T-cell (primary cell): ENCODE measurements at regions not wholly inside any gene's neighbourhood (a gene's known extent, or its start where the extent isn't known, plus 50 kb on each side); places are given as distances from the start of the nearest gene placed in this dataset.

Source experiments
- ATAC-seq, 4 experiments: fragments of 200-7000 bp in 3 of 4; fragments of 150-1000 bp in 1 of 4; cut with Tn5 transposase; replicated peaks in 1 of 4; 1 replicate in 3 of 4; 2 replicates in 1 of 4; pipeline ENCODE4 v1.10.0; 2021; ENCODE audit warnings: moderate library complexity in 3 of 4, mild to moderate bottlenecking in 2 of 4, moderate number of reproducible peaks in 1 of 4
- CTCF ChIA-PET, 2 donors: fragments of 300-600 bp; sonication (Branson Sonifier 250); formaldehyde crosslinking; loops; one replicate each; lab custom pipeline; 2022; ENCODE audit warnings: antibody characterized with exemption in 2 of 2; lab: Charles Lee
- POLR2A ChIA-PET, 2 donors: fragments of 300-600 bp; sonication (Branson Sonifier 250); formaldehyde crosslinking; loops; one replicate each; lab custom pipeline; 2022; ENCODE audit warnings: antibody characterized with exemption in 2 of 2; lab: Charles Lee
- DNase-seq, 35 experiments: peaks; one replicate each; pipeline versions ENCODE4 v3.0.0 to v3.0.0-alpha.2; 2013 to 2023
- H3K27ac ChIP-seq: one replicate; pipeline ENCODE4 v1.5.1; 2013; ENCODE audit warnings: low read length
- H3K27me3 ChIP-seq, 2 experiments: replicated peaks in 1 of 2; 1 replicate in 1 of 2; 2 replicates in 1 of 2; pipeline versions ENCODE4 v1.6.1 to v1.7.0; 2013; ENCODE audit warnings: low read length in 1 of 2, mixed read lengths in 1 of 2; ENCODE audit not compliant: control insufficient read depth in 2 of 2, insufficient read depth in 2 of 2; ENCODE audit errors: extremely low read depth in 1 of 2
- H3K36me3 ChIP-seq, 2 donors: 1 replicate in 1 of 2; 2 replicates in 1 of 2; pipeline versions ENCODE4 v1.6.1 to v1.7.0; 2013; ENCODE audit warnings: low read length in 1 of 2; ENCODE audit not compliant: control insufficient read depth in 2 of 2, insufficient read depth in 1 of 2; ENCODE audit errors: extremely low read depth in 1 of 2
- H3K4me1 ChIP-seq, 2 experiments: 1 replicate in 1 of 2; 2 replicates in 1 of 2; pipeline versions ENCODE4 v1.6.1 to v1.7.0; 2013; ENCODE audit warnings: low read length in 2 of 2, mixed read lengths in 1 of 2; ENCODE audit not compliant: insufficient read depth in 2 of 2, control insufficient read depth in 1 of 2; ENCODE audit errors: extremely low read depth in 1 of 2
- H3K4me3 ChIP-seq, 2 donors: 1 replicate in 1 of 2; 2 replicates in 1 of 2; pipeline versions ENCODE4 v1.5.1 to v1.7.0; 2013; ENCODE audit warnings: mild to moderate bottlenecking in 2 of 2, low read length in 1 of 2, moderate library complexity in 1 of 2; ENCODE audit not compliant: control insufficient read depth in 1 of 2; ENCODE audit errors: extremely low read depth in 1 of 2
- H3K9me3 ChIP-seq: 2 replicates; pipeline ENCODE4 v1.7.0; 2013
- H3K27ac Mint-ChIP-seq, 2 donors: one replicate each; pipeline ENCODE4 v1.8.0; 2020 to 2021; ENCODE audit warnings: mild to moderate bottlenecking in 2 of 2, mixed read lengths in 2 of 2
- H3K27me3 Mint-ChIP-seq, 2 donors: one replicate each; pipeline ENCODE4 v1.8.0; 2021 to 2022; ENCODE audit warnings: mixed read lengths in 2 of 2
- H3K36me3 Mint-ChIP-seq: one replicate; pipeline ENCODE4 v1.8.0; 2021; ENCODE audit warnings: mixed read lengths
- H3K4me1 Mint-ChIP-seq, 3 donors: one replicate each; pipeline ENCODE4 v1.8.0; 2020 to 2022; ENCODE audit warnings: mixed read lengths in 3 of 3, mild to moderate bottlenecking in 1 of 3
- H3K4me3 Mint-ChIP-seq, 3 donors: one replicate each; pipeline ENCODE4 v1.8.0; 2020 to 2022; ENCODE audit warnings: mild to moderate bottlenecking in 3 of 3, mixed read lengths in 3 of 3, moderate library complexity in 3 of 3
- H3K9me3 Mint-ChIP-seq, 3 donors: one replicate each; pipeline ENCODE4 v1.8.0; 2020 to 2022; ENCODE audit warnings: mixed read lengths in 3 of 3
- WGBS: methylation state at CpG from one replicate; pipeline ENCODE4 v1.1.5; 2013; ENCODE audit warnings: missing lambda C conversion rate; ENCODE audit not compliant: insufficient coverage; 5-methylcytosine and 5-hydroxymethylcytosine counted together

DNA sequence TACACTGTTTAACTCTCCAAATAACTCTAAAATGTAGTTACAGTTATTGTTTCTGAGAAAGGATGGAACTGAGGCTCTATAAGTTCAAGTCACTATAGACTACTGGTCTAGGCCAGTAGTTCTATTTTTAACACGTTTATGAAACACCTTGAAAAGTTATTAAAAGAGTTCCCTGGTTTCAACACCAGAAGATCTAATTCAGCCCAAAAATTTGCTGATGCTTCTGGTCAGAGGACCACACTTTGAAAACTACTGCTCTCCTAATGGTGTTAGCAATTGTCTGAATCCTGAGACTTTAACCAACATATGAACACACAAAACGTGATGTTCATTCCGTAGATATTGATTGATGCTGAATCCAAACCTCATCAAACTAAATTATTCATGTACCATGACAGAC, 658.6 kb upstream of the STEAP1 start:
- H3K4me3 Mint-ChIP-seq: no peak overlapping the region

DNA sequence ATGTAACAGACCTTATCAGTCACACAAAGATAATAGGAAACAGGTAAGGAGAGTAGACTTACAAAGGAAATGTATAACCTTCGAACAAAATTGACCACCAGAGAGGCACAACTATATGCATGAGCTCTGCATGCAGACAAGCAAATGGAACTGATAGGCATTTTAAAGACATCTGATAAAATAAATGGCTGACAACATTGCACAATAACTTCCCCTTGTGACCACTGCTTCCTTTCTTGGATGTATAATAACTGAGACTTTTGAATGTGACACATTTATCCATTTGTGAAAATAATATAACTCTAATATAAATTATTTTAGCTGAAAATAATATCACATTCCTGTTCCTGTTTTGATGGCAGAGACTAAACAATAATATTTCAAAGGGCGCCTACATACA, 654.2 kb upstream of the STEAP1 start:
- Histone ChIP-seq H3K4me1 (no peaks in the 10 kb centered on the region), H3K36me3 (no peaks in the 10 kb centered on the region), H3K4me3 (no peak overlapping the region), H3K27me3 (no peaks in the 10 kb centered on the region), H3K27ac (no peak overlapping the region), H3K9me3 (no peaks in the 10 kb centered on the region)
- no peak overlapping the region for H3K4me3 Mint-ChIP-seq
- ChIA-PET POLR2A (no interaction called here), CTCF (no interaction called here)
- no CpG with 5 or more reads among the region's 2 CpGs for WGBS
- no peaks in the 10 kb centered on the region for H3K4me1 Mint-ChIP-seq
- no peaks in the 10 kb centered on the region for H3K27me3 Mint-ChIP-seq
- no peak overlapping the region for H3K27ac Mint-ChIP-seq
- H3K9me3 Mint-ChIP-seq: peaks cover 0 to 2% (median 0%) of the 10 kb centered on the region in 3 donors
- ATAC-seq (no peak), DNase-seq (no peak)
- no peaks in the 10 kb centered on the region for H3K36me3 Mint-ChIP-seq

More for the DNA sequence above, 658.6 kb upstream of the STEAP1 start:
- Histone ChIP-seq H3K4me1 (no peaks in the 10 kb centered on the region), H3K4me3 (no peak overlapping the region), H3K27ac (no peak overlapping the region), H3K27me3 (no peaks in the 10 kb centered on the region), H3K9me3 (no peaks in the 10 kb centered on the region), H3K36me3 (no peaks in the 10 kb centered on the region)
- WGBS: no CpG with 5 or more reads among the region's 3 CpGs
- Mint-ChIP-seq H3K36me3 (no peaks in the 10 kb centered on the region), H3K9me3 (peaks cover 0 to 2% (median 0%) of the 10 kb centered on the region in 3 donors), H3K27me3 (no peaks in the 10 kb centered on the region), H3K27ac (no peak overlapping the region), H3K4me1 (no peaks in the 10 kb centered on the region)
- no peak for DNase-seq
- no peak for ATAC-seq
- POLR2A ChIA-PET: no interaction called here
- CTCF ChIA-PET: no interaction called here

DNA sequence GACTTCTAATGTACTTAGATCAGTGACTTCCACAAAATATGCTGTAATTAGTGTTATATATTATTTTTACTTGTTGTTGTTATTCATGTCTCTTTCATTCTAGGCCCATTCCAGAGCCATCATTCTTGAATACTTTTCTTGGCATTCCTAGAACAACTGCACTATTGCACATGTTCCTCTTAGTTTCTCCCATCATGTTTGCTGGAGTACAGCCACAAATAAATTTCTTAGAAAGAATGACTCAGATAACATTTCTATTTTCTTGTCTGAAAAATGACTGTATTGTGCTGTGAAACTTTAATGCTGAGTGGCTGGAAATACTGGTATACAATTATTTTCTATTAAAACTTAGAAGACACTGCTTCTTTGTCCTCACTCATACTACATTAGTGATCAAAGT, 651.0 kb upstream of the STEAP1 start:
- ATAC-seq (no peak), DNase-seq (no peak)
- Mint-ChIP-seq H3K27ac (no peak overlapping the region), H3K27me3 (no peaks in the 10 kb centered on the region), H3K36me3 (no peaks in the 10 kb centered on the region), H3K4me1 (no peaks in the 10 kb centered on the region), H3K9me3 (peaks cover 0 to 3% (median 0%) of the 10 kb centered on the region in 3 donors), H3K4me3 (no peak overlapping the region)
- Histone ChIP-seq H3K9me3 (no peaks in the 10 kb centered on the region), H3K4me1 (no peaks in the 10 kb centered on the region), H3K27me3 (no peaks in the 10 kb centered on the region), H3K4me3 (no peak overlapping the region), H3K36me3 (no peaks in the 10 kb centered on the region), H3K27ac (no peak overlapping the region)
- ChIA-PET CTCF (no interaction called here), POLR2A (no interaction called here)

DNA sequence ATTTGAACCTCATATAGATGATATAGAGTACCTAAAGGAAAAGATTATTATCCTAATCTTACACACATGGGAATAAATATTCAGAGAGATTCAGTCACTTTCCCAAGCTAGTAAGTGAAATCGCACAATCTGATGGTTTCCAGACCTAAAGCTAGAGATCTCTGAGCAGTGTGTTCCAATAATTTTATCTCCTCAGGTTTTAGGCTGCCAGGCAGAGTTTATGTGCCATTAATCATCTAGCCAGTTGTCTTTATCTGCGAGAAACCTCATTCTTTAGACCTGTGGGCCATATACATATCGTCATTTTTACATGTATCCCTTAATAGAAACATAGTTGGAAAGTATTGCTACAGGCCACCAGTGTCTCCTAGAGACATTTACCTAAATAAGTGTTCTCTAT, 647.2 kb upstream of the STEAP1 start:
- no peaks in the 10 kb centered on the region for H3K27me3 ChIP-seq
- Mint-ChIP-seq H3K9me3 (peaks cover 0 to 3% (median 0%) of the 10 kb centered on the region in 3 donors), H3K4me3 (no peak overlapping the region), H3K27me3 (no peaks in the 10 kb centered on the region), H3K27ac (no peak overlapping the region), H3K4me1 (no peaks in the 10 kb centered on the region), H3K36me3 (no peaks in the 10 kb centered on the region)
- ATAC-seq (no peak), DNase-seq (no peak)
- H3K4me1 ChIP-seq: no peaks in the 10 kb centered on the region
- no peak overlapping the region for H3K4me3 ChIP-seq
- no peak overlapping the region for H3K27ac ChIP-seq
- H3K36me3 ChIP-seq: no peaks in the 10 kb centered on the region
- POLR2A ChIA-PET: no interaction called here
- CTCF ChIA-PET: no interaction called here
- H3K9me3 ChIP-seq: no peaks in the 10 kb centered on the region
- WGBS: no CpG with 5 or more reads among the region's 3 CpGs

DNA sequence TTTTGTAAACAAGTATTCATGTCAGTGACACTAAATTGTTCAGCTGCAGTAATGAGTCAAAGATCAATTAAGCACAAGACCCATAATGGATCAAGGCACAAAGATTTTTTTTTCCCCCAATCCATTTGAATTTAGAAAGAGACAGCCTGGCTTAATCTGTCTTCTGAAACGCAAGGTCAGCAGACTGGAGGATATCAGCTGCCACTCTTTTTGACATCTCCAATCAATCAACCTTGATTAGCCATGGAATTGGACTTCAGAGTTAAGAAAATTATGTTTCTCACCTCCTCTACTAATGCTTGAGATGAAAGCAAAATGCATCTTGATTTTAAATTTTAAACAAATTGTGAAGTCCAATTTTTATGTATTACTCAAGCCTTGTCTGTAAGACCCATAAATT, 642.4 kb upstream of the STEAP1 start:
- no peak for ATAC-seq
- Mint-ChIP-seq H3K27me3 (no peaks in the 10 kb centered on the region), H3K4me1 (no peaks in the 10 kb centered on the region), H3K36me3 (no peaks in the 10 kb centered on the region), H3K27ac (no peak overlapping the region), H3K9me3 (peaks cover 0 to 7% (median 0%) of the 10 kb centered on the region in 3 donors), H3K4me3 (no peak overlapping the region)
- Histone ChIP-seq H3K36me3 (no peaks in the 10 kb centered on the region), H3K9me3 (no peaks in the 10 kb centered on the region), H3K4me1 (no peaks in the 10 kb centered on the region), H3K27ac (no peak overlapping the region), H3K27me3 (no peaks in the 10 kb centered on the region), H3K4me3 (no peak overlapping the region)
- ChIA-PET CTCF (no interaction called here), POLR2A (no interaction called here)
- WGBS: no CpG with 5 or more reads among the region's 1 CpG
- DNase-seq: no peak

DNA sequence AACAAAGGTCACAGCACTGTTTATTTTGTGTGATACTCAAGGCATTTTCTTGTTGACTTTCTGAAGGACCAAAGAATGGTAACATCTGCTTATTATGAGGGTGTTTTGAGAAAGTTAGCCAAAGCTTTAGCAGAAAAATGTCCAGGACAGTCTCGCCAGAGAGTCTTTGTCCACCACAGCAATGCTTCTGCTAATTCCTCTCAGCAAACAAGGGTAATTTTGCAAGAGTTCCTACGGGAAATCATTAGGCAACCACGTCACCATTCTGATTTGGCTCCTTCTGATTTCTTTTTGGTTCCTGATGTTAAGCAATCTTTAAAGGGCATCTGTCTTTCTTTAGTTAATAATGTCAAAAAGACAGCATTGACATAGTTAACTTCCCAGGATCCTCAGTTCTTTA, 639.3 kb upstream of the STEAP1 start:
- POLR2A ChIA-PET: no interaction called here
- no peak for DNase-seq
- no peak overlapping the region for H3K27ac ChIP-seq
- no peaks in the 10 kb centered on the region for H3K36me3 Mint-ChIP-seq
- H3K4me3 Mint-ChIP-seq: no peak overlapping the region
- H3K4me1 ChIP-seq: no peaks in the 10 kb centered on the region
- H3K9me3 ChIP-seq: no peaks in the 10 kb centered on the region
- H3K9me3 Mint-ChIP-seq: peaks cover 0 to 4% (median 0%) of the 10 kb centered on the region in 3 donors
- H3K27me3 ChIP-seq: no peaks in the 10 kb centered on the region
- no peak overlapping the region for H3K27ac Mint-ChIP-seq
- no peaks in the 10 kb centered on the region for H3K36me3 ChIP-seq
- 76% methylated on average over 3 of the region's 3 CpGs for WGBS
- CTCF ChIA-PET: no interaction called here
- H3K27me3 Mint-ChIP-seq: no peaks in the 10 kb centered on the region
- no peak overlapping the region for H3K4me3 ChIP-seq
- ATAC-seq: no peak
- no peaks in the 10 kb centered on the region for H3K4me1 Mint-ChIP-seq

DNA sequence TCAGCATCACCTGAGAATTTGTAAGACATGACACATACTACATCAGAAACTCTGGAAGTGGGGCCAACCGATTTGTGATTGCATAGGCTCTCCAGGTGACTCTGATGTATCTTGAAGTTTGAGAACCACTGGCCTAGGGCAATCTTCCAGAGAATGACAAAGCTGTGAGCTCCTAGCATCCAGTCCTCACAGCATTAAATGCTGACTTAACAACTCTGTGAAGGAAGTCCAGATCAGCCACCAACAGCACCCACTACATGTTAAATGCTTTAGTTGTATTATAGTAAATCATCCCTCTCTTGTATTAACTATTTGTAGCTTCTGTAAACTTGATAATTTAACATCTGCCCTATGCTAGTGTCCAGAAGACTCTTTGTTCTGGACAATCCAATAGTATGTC, 636.5 kb upstream of the STEAP1 start:
- no peaks in the 10 kb centered on the region for H3K9me3 ChIP-seq
- H3K27ac Mint-ChIP-seq: no peak overlapping the region
- no peak overlapping the region for H3K27ac ChIP-seq
- no peaks in the 10 kb centered on the region for H3K36me3 Mint-ChIP-seq
- H3K27me3 Mint-ChIP-seq: no peaks in the 10 kb centered on the region
- no peaks in the 10 kb centered on the region for H3K4me1 ChIP-seq
- no CpG with 5 or more reads among the region's 1 CpG for WGBS
- H3K4me3 ChIP-seq: no peak overlapping the region
- DNase-seq (no peak), ATAC-seq (no peak)
- H3K27me3 ChIP-seq: no peaks in the 10 kb centered on the region
- H3K4me3 Mint-ChIP-seq: no peak overlapping the region
- ChIA-PET CTCF (interaction anchor here in 1 of 2 donors (0.7 kb wide), 1 partner anchor 72 kb away, joined by 3 read pairs; no protein-coding TSS in a partner anchor), POLR2A (no interaction called here)
- H3K9me3 Mint-ChIP-seq: peaks cover 0 to 5% (median 2%) of the 10 kb centered on the region in 3 donors
- H3K36me3 ChIP-seq: no peaks in the 10 kb centered on the region
- H3K4me1 Mint-ChIP-seq: no peaks in the 10 kb centered on the region
